HG03097 (cell line): ENCODE measurements at regions not wholly inside any gene's neighbourhood (a gene's known extent, or its start where the extent isn't known, plus 50 kb on each side); places are given as distances from the start of the nearest gene placed in this dataset.
"Not testable (repeated sequence)": the region's sequence is repeated elsewhere in the genome, so short reads cannot be mapped to it uniquely, and the experiment has no call there.

Experiments used
- ATAC-seq: cut with Tn5 transposase; IDR thresholded peaks from one replicate; pipeline ENCODE4 v1.9.1; 2021; ENCODE audit not compliant: unreplicated experiment, low FRiP score

GRCh38 chrX:150230952-150231351, 132.2 kb upstream of the MAMLD1 start:
- ATAC-seq, result not testable (repeated sequence)

GRCh38 chrX:150231368-150231767, 131.7 kb upstream of the MAMLD1 start:
- not testable (repeated sequence) for ATAC-seq

GRCh38 chrX:150232222-150232621, 130.9 kb upstream of the MAMLD1 start:
- not testable (repeated sequence) for ATAC-seq

- no peak for ATAC-seq
Observed at GRCh38 chrX:150234126-150234525, 129.0 kb upstream of the MAMLD1 start.

- no peak for ATAC-seq
Observed at GRCh38 chrX:150236327-150236726, 126.8 kb upstream of the MAMLD1 start.

- no peak for ATAC-seq
Observed at GRCh38 chrX:150238632-150239382, 124.3 kb upstream of the MAMLD1 start.

- ATAC-seq, result no peak
Observed at GRCh38 chrX:150239946-150240642, 123.0 kb upstream of the MAMLD1 start.

- no peak for ATAC-seq
Observed at GRCh38 chrX:150240643-150240970, 122.5 kb upstream of the MAMLD1 start.

- ATAC-seq, result no peak
Observed at GRCh38 chrX:150253959-150254620, 109.0 kb upstream of the MAMLD1 start.

GRCh38 chrX:150254909-150255308, 108.2 kb upstream of the MAMLD1 start:
- ATAC-seq, result no peak

GRCh38 chrX:150255441-150256296, 107.4 kb upstream of the MAMLD1 start:
- ATAC-seq, result no peak

GRCh38 chrX:150256297-150256650, 106.8 kb upstream of the MAMLD1 start:
- no peak for ATAC-seq

GRCh38 chrX:150257353-150258175, 105.6 kb upstream of the MAMLD1 start:
- no peak for ATAC-seq

GRCh38 chrX:150258176-150258425, 105.0 kb upstream of the MAMLD1 start:
- ATAC-seq, result no peak

GRCh38 chrX:150258463-150259430, 104.4 kb upstream of the MAMLD1 start:
- no peak for ATAC-seq

- no peak for ATAC-seq
Observed at GRCh38 chrX:150262456-150262855, 100.7 kb upstream of the MAMLD1 start.

- no peak for ATAC-seq
Observed at GRCh38 chrX:150268839-150269355, 94.2 kb upstream of the MAMLD1 start.

- no peak for ATAC-seq
Observed at GRCh38 chrX:150269605-150270254, 93.4 kb upstream of the MAMLD1 start.
